ENCODE measurements at regions not wholly inside any gene's neighbourhood (a gene's known extent, or its start where the extent isn't known, plus 50 kb on each side); places are given as distances from the start of the nearest gene placed in this dataset.

DNA sequence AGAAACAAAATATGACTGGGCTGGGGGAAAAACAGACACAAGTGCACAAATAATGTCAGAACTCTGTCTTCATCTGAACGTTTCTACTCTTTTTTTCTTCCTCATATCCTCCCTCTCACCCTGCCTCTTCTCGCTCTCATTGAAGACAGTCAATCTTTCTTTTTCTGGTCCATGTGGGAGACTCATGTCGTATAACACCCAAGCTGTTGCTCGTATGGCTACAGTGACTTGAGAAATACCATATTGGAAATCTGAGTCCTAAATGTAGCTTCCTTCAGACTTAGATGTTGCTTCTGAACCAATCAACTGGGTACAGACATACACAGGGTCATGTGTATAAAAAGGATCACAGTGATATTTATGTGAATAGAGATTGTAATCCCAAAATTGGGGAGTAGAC is 579.8 kb upstream of the CELF2 start:
- TF ChIP-seq, protein P1, sequence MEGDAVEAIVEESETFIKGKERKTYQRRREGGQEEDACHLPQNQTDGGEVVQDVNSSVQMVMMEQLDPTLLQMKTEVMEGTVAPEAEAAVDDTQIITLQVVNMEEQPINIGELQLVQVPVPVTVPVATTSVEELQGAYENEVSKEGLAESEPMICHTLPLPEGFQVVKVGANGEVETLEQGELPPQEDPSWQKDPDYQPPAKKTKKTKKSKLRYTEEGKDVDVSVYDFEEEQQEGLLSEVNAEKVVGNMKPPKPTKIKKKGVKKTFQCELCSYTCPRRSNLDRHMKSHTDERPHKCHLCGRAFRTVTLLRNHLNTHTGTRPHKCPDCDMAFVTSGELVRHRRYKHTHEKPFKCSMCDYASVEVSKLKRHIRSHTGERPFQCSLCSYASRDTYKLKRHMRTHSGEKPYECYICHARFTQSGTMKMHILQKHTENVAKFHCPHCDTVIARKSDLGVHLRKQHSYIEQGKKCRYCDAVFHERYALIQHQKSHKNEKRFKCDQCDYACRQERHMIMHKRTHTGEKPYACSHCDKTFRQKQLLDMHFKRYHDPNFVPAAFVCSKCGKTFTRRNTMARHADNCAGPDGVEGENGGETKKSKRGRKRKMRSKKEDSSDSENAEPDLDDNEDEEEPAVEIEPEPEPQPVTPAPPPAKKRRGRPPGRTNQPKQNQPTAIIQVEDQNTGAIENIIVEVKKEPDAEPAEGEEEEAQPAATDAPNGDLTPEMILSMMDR (IDR thresholded peaks at IDR 0.05; ENCODE audit: insufficient read depth, low read depth, low read length): no peak
- no peak for TF ChIP-seq EZH2 (IDR thresholded peaks at IDR 0.05; ENCODE audit: insufficient read depth, low read length)
